Prostate gland (tissue), 2 donors: ENCODE measurements at regions not wholly inside any gene's neighbourhood (a gene's known extent, or its start where the extent isn't known, plus 50 kb on each side); places are given as distances from the start of the nearest gene placed in this dataset.

Experiments
- POLR2A ChIP-seq: fragments of 450-650 bp; IDR thresholded peaks from one replicate; pipeline ENCODE4 v1.6.1; 2016; ENCODE audit warnings: antibody characterized with exemption, mild to moderate bottlenecking
- POLR2AphosphoS5 ChIP-seq: sonication (generic); formaldehyde crosslinking; IDR thresholded peaks from one replicate; pipeline ENCODE4 v1.6.1; 2017; ENCODE audit warnings: antibody characterized with exemption
- TF ChIP-seq, protein P1 (sequence below), 4 experiments: fragments of 200-600 bp in 2 of 4; fragments of 450-650 bp in 2 of 4; sonication (generic) in 2 of 4; IDR thresholded peaks; 1 replicate in 3 of 4; 2 replicates in 1 of 4; pipeline ENCODE4 v1.5.1; 2016 to 2019; ENCODE audit warnings: antibody characterized with exemption in 4 of 4, mild to moderate bottlenecking in 2 of 4, moderate library complexity in 2 of 4

- TF ChIP-seq POLR2A (no peak), POLR2AphosphoS5 (no peak)
- TF ChIP-seq, protein P1, sequence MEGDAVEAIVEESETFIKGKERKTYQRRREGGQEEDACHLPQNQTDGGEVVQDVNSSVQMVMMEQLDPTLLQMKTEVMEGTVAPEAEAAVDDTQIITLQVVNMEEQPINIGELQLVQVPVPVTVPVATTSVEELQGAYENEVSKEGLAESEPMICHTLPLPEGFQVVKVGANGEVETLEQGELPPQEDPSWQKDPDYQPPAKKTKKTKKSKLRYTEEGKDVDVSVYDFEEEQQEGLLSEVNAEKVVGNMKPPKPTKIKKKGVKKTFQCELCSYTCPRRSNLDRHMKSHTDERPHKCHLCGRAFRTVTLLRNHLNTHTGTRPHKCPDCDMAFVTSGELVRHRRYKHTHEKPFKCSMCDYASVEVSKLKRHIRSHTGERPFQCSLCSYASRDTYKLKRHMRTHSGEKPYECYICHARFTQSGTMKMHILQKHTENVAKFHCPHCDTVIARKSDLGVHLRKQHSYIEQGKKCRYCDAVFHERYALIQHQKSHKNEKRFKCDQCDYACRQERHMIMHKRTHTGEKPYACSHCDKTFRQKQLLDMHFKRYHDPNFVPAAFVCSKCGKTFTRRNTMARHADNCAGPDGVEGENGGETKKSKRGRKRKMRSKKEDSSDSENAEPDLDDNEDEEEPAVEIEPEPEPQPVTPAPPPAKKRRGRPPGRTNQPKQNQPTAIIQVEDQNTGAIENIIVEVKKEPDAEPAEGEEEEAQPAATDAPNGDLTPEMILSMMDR (IDR thresholded peaks at IDR 0.05): no peak
Observed at GRCh38 chr3:61345020-61345419, 93.8 kb upstream of the FHIT start.
